Upper lobe of left lung (tissue), 4 donors: ENCODE measurements at regions not wholly inside any gene's neighbourhood (a gene's known extent, or its start where the extent isn't known, plus 50 kb on each side); places are given as distances from the start of the nearest gene placed in this dataset.

ENCODE experiments used
- CTCF ChIP-seq, 6 experiments: fragments of 450-650 bp in 4 of 6; fragments of 200-600 bp in 2 of 6; sonication (generic) in 2 of 6; IDR thresholded peaks; one replicate each; pipeline ENCODE4 v1.5.1; 2016 to 2019; ENCODE audit warnings: antibody characterized with exemption in 6 of 6
- POLR2A ChIP-seq, 4 donors: fragments of 450-650 bp; IDR thresholded peaks; one replicate each; pipeline ENCODE4 v1.5.1; 2016 to 2017; ENCODE audit warnings: antibody characterized with exemption in 4 of 4, mild to moderate bottlenecking in 2 of 4

GRCh38 chr15:60138397-60138968 lies 134.4 kb downstream of the FOXB1 start:
- TF ChIP-seq CTCF (IDR thresholded peaks at IDR 0.05) (no peak), POLR2A (IDR thresholded peaks at IDR 0.05) (no peak)
